H1 (cell line): ENCODE measurements at regions not wholly inside any gene's neighbourhood (a gene's known extent, or its start where the extent isn't known, plus 50 kb on each side); places are given as distances from the start of the nearest gene placed in this dataset.

Experiments
- CTCF ChIA-PET: fragments of 300-600 bp; sonication (Branson Sonifier 250); formaldehyde crosslinking; loops from one replicate; lab custom pipeline; 2021; ENCODE audit not compliant: partially characterized antibody; lab: Charles Lee
- POLR2A ChIA-PET: fragments of 300-600 bp; sonication (Branson Sonifier 250); formaldehyde crosslinking; loops from one replicate; lab custom pipeline; 2021; ENCODE audit warnings: inconsistent platforms; ENCODE audit not compliant: partially characterized antibody; lab: Charles Lee
- DNase-seq, 2 experiments: peaks; one replicate each; pipeline versions ENCODE4 v3.0.0 to v3.0.0-alpha.2; 2010 to 2022; ENCODE audit warnings: low spot score in 2 of 2, low read depth in 1 of 2, mixed read lengths in 1 of 2
- FAIRE-seq: peaks from 2 replicates; lab custom pipeline; 2011; peaks lifted over from hg19 to GRCh38; lab: Jason Lieb, UNC
- H2AFZ ChIP-seq: 2 replicates; pipeline ENCODE4 v1.8.1; 2012; ENCODE audit warnings: low read length, inconsistent platforms
- H2AK5ac ChIP-seq: 2 replicates; pipeline ENCODE4 v1.6.1; 2013; ENCODE audit warnings: low read depth, low read length
- H2BK120ac ChIP-seq: replicated peaks from 2 replicates; pipeline ENCODE3; 2013; ENCODE audit warnings: low read depth, low read length, inconsistent platforms
- H2BK12ac ChIP-seq: 2 replicates; pipeline ENCODE4 v1.6.1; 2013; ENCODE audit warnings: low read depth, low read length
- H2BK15ac ChIP-seq: 2 replicates; pipeline ENCODE4 v1.6.1; 2013; ENCODE audit warnings: low read length
- H2BK20ac ChIP-seq: 2 replicates; pipeline ENCODE4 v1.6.1; 2013; ENCODE audit warnings: low read length
- H2BK5ac ChIP-seq: 2 replicates; pipeline ENCODE4 v1.6.1; 2013; ENCODE audit warnings: low read depth, low read length
- H3K14ac ChIP-seq: 2 replicates; pipeline ENCODE4 v1.6.1; 2013; ENCODE audit warnings: inconsistent platforms; ENCODE audit not compliant: insufficient read length
- H3K18ac ChIP-seq: 2 replicates; pipeline ENCODE4 v1.6.1; 2013; ENCODE audit warnings: low read length; ENCODE audit errors: extremely low read depth
- H3K23ac ChIP-seq: 2 replicates; pipeline ENCODE4 v1.6.1; 2013; ENCODE audit warnings: inconsistent platforms; ENCODE audit not compliant: insufficient read length
- H3K23me2 ChIP-seq: 2 replicates; pipeline ENCODE4 v1.6.1; 2013; ENCODE audit warnings: low read depth, low read length
- H3K27ac ChIP-seq: 2 replicates; pipeline ENCODE4 v1.6.1; 2011; ENCODE audit warnings: low read depth, low read length, inconsistent platforms
- H3K27me3 ChIP-seq, 4 experiments: replicated peaks in 1 of 4; 1 replicate in 1 of 4; 2 replicates in 3 of 4; pipeline versions ENCODE4 v1.6.1 to v1.8.1; 2011 to 2013; ENCODE audit warnings: low read length in 3 of 4, mild to moderate bottlenecking in 3 of 4, inconsistent platforms in 2 of 4, mixed read lengths in 2 of 4, moderate library complexity in 1 of 4; ENCODE audit not compliant: control insufficient read depth in 3 of 4, insufficient read depth in 3 of 4; ENCODE audit errors: extremely low read depth in 1 of 4
- H3K36me3 ChIP-seq, 4 experiments: 2 replicates each; pipeline versions ENCODE4 v1.6.1 to v1.8.1; 2011 to 2013; ENCODE audit warnings: mild to moderate bottlenecking in 4 of 4, low read length in 3 of 4, moderate library complexity in 2 of 4, control low read depth in 1 of 4, inconsistent platforms in 1 of 4; ENCODE audit not compliant: insufficient read depth in 4 of 4, control insufficient read depth in 2 of 4
- H3K4ac ChIP-seq: replicated peaks from 2 replicates; pipeline ENCODE3; 2013; ENCODE audit warnings: low read length, low read depth, mixed read lengths, inconsistent platforms; ENCODE audit not compliant: insufficient read length
- H3K4me1 ChIP-seq, 4 experiments: replicated peaks in 1 of 4; 1 replicate in 1 of 4; 2 replicates in 3 of 4; pipeline versions ENCODE4 v1.6.1 to v1.8.1; 2011 to 2013; ENCODE audit warnings: low read length in 3 of 4, inconsistent platforms in 2 of 4, mixed read lengths in 1 of 4; ENCODE audit not compliant: insufficient read depth in 4 of 4, control insufficient read depth in 3 of 4
- H3K4me2 ChIP-seq, 2 experiments: 2 replicates each; pipeline versions ENCODE4 v1.6.1 to v1.8.1; 2011 to 2013; ENCODE audit warnings: low read depth in 2 of 2, low read length in 2 of 2, control low read depth in 1 of 2, inconsistent platforms in 1 of 2, mild to moderate bottlenecking in 1 of 2; ENCODE audit not compliant: insufficient read depth in 1 of 2
- H3K4me3 ChIP-seq, 4 experiments: fragments of 200-600, 300-600 bp in 1 of 4; sonication (generic), shearing (Covaris generic), sonication (Bioruptor Twin) in 1 of 4; 2 replicates each; pipeline versions ENCODE4 v1.5.1 to v1.8.1; 2011 to 2016; ENCODE audit warnings: low read length in 4 of 4, low read depth in 3 of 4, control low read depth in 2 of 4, inconsistent platforms in 2 of 4, mild to moderate bottlenecking in 2 of 4, mixed read lengths in 1 of 4, moderate library complexity in 1 of 4; ENCODE audit not compliant: insufficient read depth in 2 of 4; ENCODE audit errors: extremely low read depth in 1 of 4
- H3K56ac ChIP-seq: replicated peaks from 2 replicates; pipeline ENCODE3; 2013; ENCODE audit warnings: low read depth, mild to moderate bottlenecking, mixed read lengths, low read length, inconsistent platforms; ENCODE audit not compliant: insufficient read length
- H3K79me1 ChIP-seq: 2 replicates; pipeline ENCODE4 v1.6.1; 2013; ENCODE audit warnings: low read depth, low read length, control low read depth
- H3K79me2 ChIP-seq, 2 experiments: 2 replicates each; pipeline versions ENCODE4 v1.6.1 to v1.8.1; 2012 to 2013; ENCODE audit warnings: low read length in 2 of 2, mild to moderate bottlenecking in 2 of 2, inconsistent platforms in 1 of 2; ENCODE audit not compliant: insufficient read depth in 2 of 2, control insufficient read depth in 1 of 2
- H3K9ac ChIP-seq, 4 experiments: replicated peaks in 1 of 4; 1 replicate in 1 of 4; 2 replicates in 3 of 4; pipeline versions ENCODE4 v1.6.1 to v1.8.1; 2011 to 2013; ENCODE audit warnings: low read depth in 3 of 4, low read length in 3 of 4, control low read depth in 2 of 4, mild to moderate bottlenecking in 2 of 4, moderate library complexity in 2 of 4, inconsistent platforms in 1 of 4; ENCODE audit errors: extremely low read depth in 1 of 4
- H3K9me3 ChIP-seq, 2 experiments: 2 replicates each; pipeline versions ENCODE4 v1.6.1 to v1.8.1; 2012 to 2013; ENCODE audit warnings: mild to moderate bottlenecking in 2 of 2, moderate library complexity in 2 of 2, control low read depth in 1 of 2, inconsistent platforms in 1 of 2, low read depth in 1 of 2, low read length in 1 of 2, mixed read lengths in 1 of 2; ENCODE audit not compliant: insufficient read depth in 2 of 2
- H4K20me1 ChIP-seq, 2 experiments: replicated peaks in 1 of 2; 2 replicates each; pipeline versions ENCODE3 to v1.8.1; 2011 to 2013; ENCODE audit warnings: inconsistent platforms in 2 of 2, low read length in 2 of 2, mild to moderate bottlenecking in 1 of 2; ENCODE audit not compliant: insufficient read depth in 2 of 2, control insufficient read depth in 1 of 2
- H4K5ac ChIP-seq: 2 replicates; pipeline ENCODE4 v1.6.1; 2013; ENCODE audit warnings: low read length, low read depth, mixed read lengths, inconsistent platforms; ENCODE audit not compliant: insufficient read length
- H4K8ac ChIP-seq: 2 replicates; pipeline ENCODE4 v1.8.0; 2013; ENCODE audit warnings: mild to moderate bottlenecking, moderate library complexity, low read length, inconsistent platforms; ENCODE audit not compliant: insufficient read depth; ENCODE audit errors: extremely low read depth
- H4K91ac ChIP-seq: replicated peaks from 2 replicates; pipeline ENCODE3; 2013; ENCODE audit warnings: low read length, mixed read lengths, inconsistent platforms; ENCODE audit not compliant: insufficient read length
- EGR1 ChIP-seq: IDR thresholded peaks from 2 replicates; pipeline ENCODE4 v1.6.1; 2011; ENCODE audit warnings: low read depth, low read length, borderline replicate concordance
- JUN ChIP-seq: IDR thresholded peaks from 2 replicates; pipeline ENCODE4 v1.6.1; 2011; ENCODE audit warnings: low read depth, mild to moderate bottlenecking, improper control_type of control experiment, low read length
- WGBS, 2 experiments: shearing (Covaris generic) in 1 of 2; methylation state at CpG; one replicate each; pipeline versions ENCODE4 v1.1.6 to v1.1.7; 2013 to 2015; ENCODE audit warnings: low lambda C conversion rate in 2 of 2, mixed read lengths in 2 of 2, inconsistent platforms in 1 of 2, low coverage in 1 of 2, missing lambda C conversion rate in 1 of 2; ENCODE audit not compliant: insufficient replicate concordance in 2 of 2, insufficient coverage in 1 of 2, insufficient read length in 1 of 2; ENCODE audit errors: extremely low coverage in 1 of 2, missing lambda C conversion rate in 1 of 2; 5-methylcytosine and 5-hydroxymethylcytosine counted together

GRCh38 chr5:111995701-111996100 lies 238.7 kb upstream of the NREP start:
- ChIA-PET POLR2A (no interaction called here), CTCF (no interaction called here)
- FAIRE-seq = no peak
- H2AFZ ChIP-seq = no peak overlapping the region
- no peak overlapping the region for H2BK20ac ChIP-seq
- no peak overlapping the region for H3K9ac ChIP-seq
- H2AK5ac ChIP-seq = no peak overlapping the region
- H3K79me2 ChIP-seq = no peaks in the 10 kb centered on the region
- peaks cover 3 to 10% of the 10 kb centered on the region in 2 experiments; a peak in 3 of 4 replicates for H3K9me3 ChIP-seq
- H3K4me1 ChIP-seq = no peaks in the 10 kb centered on the region
- H3K4ac ChIP-seq = no peak overlapping the region
- H4K91ac ChIP-seq = no peak overlapping the region
- H3K27me3 ChIP-seq = no peaks in the 10 kb centered on the region
- H3K4me3 ChIP-seq = no peak overlapping the region
- no peak overlapping the region for H2BK15ac ChIP-seq
- H3K4me2 ChIP-seq = no peak overlapping the region
- no peak overlapping the region for H4K8ac ChIP-seq
- no peak overlapping the region for H2BK5ac ChIP-seq
- H3K18ac ChIP-seq = no peak overlapping the region
- no peak overlapping the region for H3K14ac ChIP-seq
- H2BK120ac ChIP-seq = no peak overlapping the region
- H3K27ac ChIP-seq = no peak overlapping the region
- WGBS, 2 experiments = 90% methylated on average over 4 of the region's 4 CpGs; no CpG with 5 or more reads in 1 of the 2 experiments
- H4K20me1 ChIP-seq = no peaks in the 10 kb centered on the region
- H3K23ac ChIP-seq = no peak overlapping the region
- H4K5ac ChIP-seq = no peak overlapping the region
- no peaks in the 10 kb centered on the region for H3K36me3 ChIP-seq
- TF ChIP-seq EGR1 = no peak
- TF ChIP-seq JUN = no peak
- no peaks in the 10 kb centered on the region for H3K23me2 ChIP-seq
- no peak overlapping the region for H2BK12ac ChIP-seq
- H3K79me1 ChIP-seq = no peaks in the 10 kb centered on the region
- DNase-seq = no peak
- no peak overlapping the region for H3K56ac ChIP-seq
